Astrocyte (in vitro differentiated cells and primary cell): ENCODE measurements at regions not wholly inside any gene's neighbourhood (a gene's known extent, or its start where the extent isn't known, plus 50 kb on each side); places are given as distances from the start of the nearest gene placed in this dataset.

ENCODE experiments used
- EZH2 ChIP-seq: IDR thresholded peaks from 2 replicates; pipeline ENCODE4 v1.6.1; 2012; ENCODE audit warnings: mild to moderate bottlenecking, low read length, inconsistent platforms; ENCODE audit not compliant: insufficient read depth
- TF ChIP-seq, protein P1 (sequence below): IDR thresholded peaks from 2 replicates; pipeline ENCODE4 v1.5.1; 2011; ENCODE audit warnings: low read depth, mild to moderate bottlenecking, inconsistent platforms, low read length, moderate library complexity; ENCODE audit not compliant: insufficient read depth

DNA sequence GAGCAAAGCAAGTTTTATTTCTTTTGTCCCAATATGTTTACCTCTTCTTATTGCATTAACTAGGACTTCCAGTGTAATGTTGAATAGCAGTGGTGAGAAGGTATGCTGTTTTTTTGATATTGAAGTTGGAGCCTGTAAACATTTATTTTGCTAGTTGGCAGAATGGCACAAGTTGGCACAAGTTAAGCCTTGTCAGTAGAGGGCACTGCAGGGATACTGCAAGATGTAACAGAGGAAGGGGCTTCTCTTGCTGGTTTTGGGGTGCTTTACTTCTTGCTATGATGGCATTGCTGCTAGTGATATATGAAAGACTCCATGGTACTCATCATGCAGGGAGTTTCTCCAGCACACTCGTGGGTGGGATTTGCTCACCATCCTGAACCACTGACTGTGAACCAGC lies 327.3 kb upstream of the ARX start:
- TF ChIP-seq, protein P1, sequence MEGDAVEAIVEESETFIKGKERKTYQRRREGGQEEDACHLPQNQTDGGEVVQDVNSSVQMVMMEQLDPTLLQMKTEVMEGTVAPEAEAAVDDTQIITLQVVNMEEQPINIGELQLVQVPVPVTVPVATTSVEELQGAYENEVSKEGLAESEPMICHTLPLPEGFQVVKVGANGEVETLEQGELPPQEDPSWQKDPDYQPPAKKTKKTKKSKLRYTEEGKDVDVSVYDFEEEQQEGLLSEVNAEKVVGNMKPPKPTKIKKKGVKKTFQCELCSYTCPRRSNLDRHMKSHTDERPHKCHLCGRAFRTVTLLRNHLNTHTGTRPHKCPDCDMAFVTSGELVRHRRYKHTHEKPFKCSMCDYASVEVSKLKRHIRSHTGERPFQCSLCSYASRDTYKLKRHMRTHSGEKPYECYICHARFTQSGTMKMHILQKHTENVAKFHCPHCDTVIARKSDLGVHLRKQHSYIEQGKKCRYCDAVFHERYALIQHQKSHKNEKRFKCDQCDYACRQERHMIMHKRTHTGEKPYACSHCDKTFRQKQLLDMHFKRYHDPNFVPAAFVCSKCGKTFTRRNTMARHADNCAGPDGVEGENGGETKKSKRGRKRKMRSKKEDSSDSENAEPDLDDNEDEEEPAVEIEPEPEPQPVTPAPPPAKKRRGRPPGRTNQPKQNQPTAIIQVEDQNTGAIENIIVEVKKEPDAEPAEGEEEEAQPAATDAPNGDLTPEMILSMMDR: no peak
- TF ChIP-seq EZH2: no peak
